ENCODE measurements at regions not wholly inside any gene's neighbourhood (a gene's known extent, or its start where the extent isn't known, plus 50 kb on each side); places are given as distances from the start of the nearest gene placed in this dataset.

- TF ChIP-seq CTCF (IDR thresholded peaks at IDR 0.05; ENCODE audit: low read length) (no peak), EZH2 (IDR thresholded peaks at IDR 0.05; ENCODE audit: borderline replicate concordance, low read length) (no peak)
Observed at GRCh38 chr2:2530334-2530733, 199.3 kb upstream of the MYT1L start.
